Gastroesophageal sphincter (tissue), 4 donors: ENCODE measurements at regions not wholly inside any gene's neighbourhood (a gene's known extent, or its start where the extent isn't known, plus 50 kb on each side); places are given as distances from the start of the nearest gene placed in this dataset.
A peak's percentile ranks its signal among the peaks of the same experiment; 100 is the strongest.

ENCODE experiments used
- ATAC-seq: fragments of 150-250 bp; one replicate; pipeline ENCODE4 v1.9.1; 2016; ENCODE audit warnings: mild to moderate bottlenecking, moderate library complexity
- H3K27ac ChIP-seq, 4 donors: fragments of 200-600 bp; sonication (generic) in 3 of 4; 1 replicate in 3 of 4; 2 replicates in 1 of 4; pipeline ENCODE4 v1.5.1; 2016 to 2019
- H3K27me3 ChIP-seq: fragments of 200-600 bp; sonication (generic); one replicate; pipeline ENCODE4 v1.5.1; 2019
- H3K36me3 ChIP-seq, 2 donors: fragments of 200-600 bp; sonication (generic); one replicate each; pipeline ENCODE4 v1.5.1; 2019; ENCODE audit warnings: control low read depth in 1 of 2
- H3K4me1 ChIP-seq, 3 donors: fragments of 200-600 bp; sonication (generic); 1 replicate in 2 of 3; 2 replicates in 1 of 3; pipeline ENCODE4 v1.5.1; 2016 to 2019; ENCODE audit warnings: control low read depth in 2 of 3
- H3K4me3 ChIP-seq, 2 donors: fragments of 200-600 bp; sonication (generic); one replicate each; pipeline ENCODE4 v1.5.1; 2019; ENCODE audit warnings: mild to moderate bottlenecking in 1 of 2, moderate library complexity in 1 of 2
- H3K9me3 ChIP-seq, 3 donors: fragments of 200-600 bp; sonication (generic); one replicate each; pipeline ENCODE4 v1.5.1; 2017 to 2019; ENCODE audit warnings: control low read depth in 2 of 3
- CTCF ChIP-seq, 4 experiments: fragments of 200-600 bp in 2 of 4; fragments of 450-650 bp in 2 of 4; sonication (generic) in 1 of 4; IDR thresholded peaks; one replicate each; pipeline ENCODE4 v1.5.1; 2017 to 2019; ENCODE audit warnings: antibody characterized with exemption in 4 of 4, mild to moderate bottlenecking in 2 of 4, moderate library complexity in 2 of 4
- EP300 ChIP-seq: sonication (generic); formaldehyde crosslinking; IDR thresholded peaks from one replicate; pipeline ENCODE4 v1.6.1; 2017; ENCODE audit warnings: antibody characterized with exemption, mild to moderate bottlenecking
- POLR2A ChIP-seq, 2 donors: fragments of 450-650 bp; IDR thresholded peaks; one replicate each; pipeline ENCODE4 v1.6.1; 2017; ENCODE audit warnings: antibody characterized with exemption in 2 of 2, mild to moderate bottlenecking in 2 of 2, moderate library complexity in 1 of 2
- POLR2AphosphoS5 ChIP-seq: sonication (generic); formaldehyde crosslinking; IDR thresholded peaks from one replicate; pipeline ENCODE4 v1.6.1; 2017; ENCODE audit warnings: antibody characterized with exemption
- WGBS, 2 donors: methylation state at CpG; one replicate each; pipeline ENCODE4 v1.1.5; 2018; ENCODE audit warnings: low coverage in 1 of 2; 5-methylcytosine and 5-hydroxymethylcytosine counted together

DNA sequence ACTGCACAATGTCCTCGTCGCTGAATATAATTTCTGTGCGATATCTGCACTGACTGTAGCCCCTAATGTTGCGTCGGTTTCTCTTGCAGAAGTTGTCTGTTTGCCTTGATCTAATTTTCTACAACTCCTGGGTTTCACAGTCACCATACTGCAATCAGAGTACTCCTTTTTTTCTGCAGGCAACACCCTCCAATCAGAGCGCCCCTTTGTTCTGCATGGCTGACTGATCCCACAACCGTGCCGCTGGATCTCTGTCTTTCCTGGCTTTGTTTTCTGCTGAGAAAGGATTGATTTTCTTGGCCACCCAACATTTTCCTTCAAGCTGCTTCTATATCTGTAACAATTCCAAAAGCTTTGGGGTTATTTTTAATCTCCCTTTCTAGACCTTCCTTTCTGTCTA is 182.2 kb upstream of the SMARCA2 start:
- Histone ChIP-seq H3K4me1 (no peaks in the 10 kb centered on the region), H3K4me3 (no peak overlapping the region), H3K9me3 (no peaks in the 10 kb centered on the region), H3K27me3 (peaks cover 5% of the 10 kb centered on the region), H3K36me3 (no peaks in the 10 kb centered on the region), H3K27ac (no peak overlapping the region)
- ATAC-seq = no peak
- TF ChIP-seq POLR2AphosphoS5 (no peak), EP300 (no peak), CTCF (IDR thresholded peaks at IDR 0.05) (no peak), POLR2A (IDR thresholded peaks at IDR 0.05) (no peak)
- WGBS, 2 donors = 81 to 82% methylated on average over 8 of the region's 8 CpGs

- TF ChIP-seq CTCF (IDR thresholded peaks at IDR 0.05) (peak in 1 of 4 experiments; percentile 18), EP300 (no peak), POLR2AphosphoS5 (no peak)
- ATAC-seq = no peak
- 47 to 64% methylated on average over 4 to 6 of the region's 6 CpGs for WGBS, 2 donors
- Histone ChIP-seq H3K4me3 (no peak overlapping the region), H3K9me3 (no peaks in the 10 kb centered on the region), H3K4me1 (no peaks in the 10 kb centered on the region), H3K27me3 (peaks cover 5% of the 10 kb centered on the region), H3K36me3 (no peaks in the 10 kb centered on the region), H3K27ac (no peak overlapping the region)
Observed at GRCh38 chr9:1837453-1838084, 177.6 kb upstream of the SMARCA2 start.

DNA sequence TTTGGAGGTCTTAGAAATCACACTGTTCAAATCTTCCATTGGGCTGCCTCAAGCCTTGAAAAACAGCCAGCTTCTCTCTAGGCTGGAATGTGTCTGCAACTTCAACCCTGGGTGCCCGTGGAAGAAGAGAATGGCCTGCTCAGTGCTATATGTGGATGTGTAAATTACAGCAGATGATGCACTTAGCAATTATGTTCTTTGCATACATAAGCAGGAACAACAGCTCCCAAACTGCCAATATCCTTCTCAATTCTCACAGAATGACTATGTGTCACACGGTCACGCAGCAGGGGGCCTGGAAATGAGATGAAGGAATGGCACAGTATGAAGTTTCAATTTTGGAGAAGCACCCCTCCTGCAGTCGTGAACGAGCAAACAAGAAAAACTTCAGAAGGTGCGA is 175.2 kb upstream of the SMARCA2 start:
- Histone ChIP-seq H3K4me1 (no peaks in the 10 kb centered on the region), H3K9me3 (no peaks in the 10 kb centered on the region), H3K4me3 (no peak overlapping the region), H3K27ac (no peak overlapping the region), H3K36me3 (no peaks in the 10 kb centered on the region), H3K27me3 (no peaks in the 10 kb centered on the region)
- TF ChIP-seq EP300 (no peak), POLR2AphosphoS5 (no peak), CTCF (IDR thresholded peaks at IDR 0.05) (no peak), POLR2A (IDR thresholded peaks at IDR 0.05) (no peak)
- no peak for ATAC-seq
- WGBS, 2 donors = 69 to 82% methylated on average over 2 to 5 of the region's 6 CpGs

DNA sequence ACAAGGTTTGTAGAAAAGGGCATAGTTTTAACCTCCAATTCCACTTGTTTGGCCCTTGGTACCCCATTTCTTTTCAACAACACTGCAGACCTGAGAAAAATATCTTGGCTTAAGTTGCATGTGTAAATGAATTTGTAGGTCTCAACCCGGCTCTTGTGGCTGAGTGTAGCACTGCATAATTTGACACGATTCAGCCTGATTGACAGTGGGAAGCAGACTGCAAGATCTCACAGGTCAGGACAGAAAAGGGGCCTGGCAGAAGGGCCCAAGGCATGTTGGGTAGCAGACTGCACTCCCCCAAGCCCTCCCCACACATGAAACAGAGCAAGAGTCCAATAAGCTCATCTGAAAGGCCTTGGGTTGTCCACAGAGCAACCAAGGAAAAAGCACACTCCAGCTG is 169.7 kb upstream of the SMARCA2 start:
- peaks cover 3% of the 10 kb centered on the region for H3K27me3 ChIP-seq
- TF ChIP-seq CTCF (IDR thresholded peaks at IDR 0.05) (no peak), POLR2AphosphoS5 (no peak), EP300 (no peak), POLR2A (IDR thresholded peaks at IDR 0.05) (no peak)
- H3K9me3 ChIP-seq = no peaks in the 10 kb centered on the region
- WGBS, 2 donors = 27 to 29% methylated on average over 1 to 2 of the region's 2 CpGs
- H3K4me3 ChIP-seq = no peak overlapping the region
- no peaks in the 10 kb centered on the region for H3K4me1 ChIP-seq
- no peaks in the 10 kb centered on the region for H3K36me3 ChIP-seq
- no peak for ATAC-seq
- H3K27ac ChIP-seq = no peak overlapping the region

DNA sequence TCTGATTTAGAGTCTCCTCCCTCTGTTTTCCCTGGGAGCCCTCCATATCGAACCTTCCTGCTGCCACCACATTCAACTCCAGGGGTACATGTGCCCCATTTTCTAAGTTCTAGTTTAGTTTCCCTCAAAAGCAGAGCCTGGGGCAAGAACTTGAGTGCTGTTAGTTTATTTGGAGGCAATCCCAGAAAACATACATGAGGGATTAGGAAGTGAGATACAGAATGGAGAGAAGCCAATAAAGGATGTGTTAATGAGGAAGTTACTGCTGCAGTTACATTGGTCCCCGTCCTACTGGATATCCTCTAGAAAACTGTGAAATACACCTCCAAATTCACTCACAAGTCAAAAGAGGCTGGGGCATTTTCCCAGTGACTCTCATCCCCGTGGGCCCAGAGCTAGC is 159.4 kb upstream of the SMARCA2 start:
- H3K36me3 ChIP-seq = no peaks in the 10 kb centered on the region
- WGBS, 2 donors = 46 to 81% methylated on average over 2 to 3 of the region's 3 CpGs
- no peak overlapping the region for H3K4me3 ChIP-seq
- ATAC-seq = no peak
- H3K27me3 ChIP-seq = no peaks in the 10 kb centered on the region
- peaks cover 0 to 14% (median 0%) of the 10 kb centered on the region in 3 donors for H3K9me3 ChIP-seq
- H3K27ac ChIP-seq = no peak overlapping the region
- no peaks in the 10 kb centered on the region for H3K4me1 ChIP-seq
- TF ChIP-seq POLR2A (IDR thresholded peaks at IDR 0.05) (no peak), POLR2AphosphoS5 (no peak), CTCF (IDR thresholded peaks at IDR 0.05) (no peak), EP300 (no peak)
